ENCODE measurements at regions not wholly inside any gene's neighbourhood (a gene's known extent, or its start where the extent isn't known, plus 50 kb on each side); places are given as distances from the start of the nearest gene placed in this dataset.
A peak's percentile ranks its signal among the peaks of the same experiment; 100 is the strongest.

GRCh38 chr6:156725712-156726111, 51.5 kb upstream of the ARID1B start:
- no peak for DNase-seq (ENCODE audit: low spot score)
- POLR2A ChIA-PET (ENCODE audit: low non-redundant PET): no interaction called here
- no peak overlapping the region for H3K27ac ChIP-seq
- TF ChIP-seq CTCF (conservative IDR thresholded peaks at IDR 0.05; ENCODE audit: low read depth): no peak
- CTCF ChIA-PET: interaction anchor here (0.7 kb wide), 1 partner anchor 12 kb away, joined by 3 read pairs; no protein-coding TSS in a partner anchor

- DNase-seq (ENCODE audit: low spot score): peak; percentile 41
- CTCF ChIA-PET: interaction anchor here (0.5 to 0.7 kb wide), 5 partner anchors 37 to 1394 kb away, joined by 3 to 4 read pairs (median 3); no protein-coding TSS in a partner anchor
- POLR2A ChIA-PET (ENCODE audit: low non-redundant PET): interaction anchor here (0.6 to 1.3 kb wide), 3 partner anchors 13 to 40 kb away, joined by 3 to 5 read pairs (median 3); no protein-coding TSS in a partner anchor
- no peak for TF ChIP-seq CTCF (conservative IDR thresholded peaks at IDR 0.05; ENCODE audit: low read depth)
- peak overlapping the region; percentile 93 for H3K27ac ChIP-seq
Measured at GRCh38 chr6:156720691-156721685, 56.2 kb upstream of the ARID1B start.

- peak; percentile 86 for DNase-seq (ENCODE audit: low spot score)
- ChIA-PET POLR2A (ENCODE audit: low non-redundant PET) (interaction anchor here (0.6 to 1.3 kb wide), 3 partner anchors 12 to 39 kb away, joined by 3 to 5 read pairs (median 3); no protein-coding TSS in a partner anchor), CTCF (interaction anchor here (0.6 to 0.7 kb wide), 2 partner anchors 36 to 301 kb away, joined by 3 read pairs; no protein-coding TSS in a partner anchor)
- no peak for TF ChIP-seq CTCF (conservative IDR thresholded peaks at IDR 0.05; ENCODE audit: low read depth)
- peak overlapping the region; percentile 93 for H3K27ac ChIP-seq
Measured at GRCh38 chr6:156719720-156720563, 57.2 kb upstream of the ARID1B start.

- peak overlapping the region; percentile 93 for H3K27ac ChIP-seq
- POLR2A ChIA-PET (ENCODE audit: low non-redundant PET): no interaction called here
- CTCF ChIA-PET: no interaction called here
Measured at GRCh38 chr6:156719395-156719719, 57.8 kb upstream of the ARID1B start.

GRCh38 chr6:156718647-156719394, 58.4 kb upstream of the ARID1B start:
- ChIA-PET POLR2A (ENCODE audit: low non-redundant PET) (no interaction called here), CTCF (interaction anchor here (0.5 kb wide), 1 partner anchor 302 kb away, joined by 3 read pairs; no protein-coding TSS in a partner anchor)
- no peak for DNase-seq (ENCODE audit: low spot score)
- TF ChIP-seq CTCF (conservative IDR thresholded peaks at IDR 0.05; ENCODE audit: low read depth): no peak
- peak overlapping the region; percentile 93 for H3K27ac ChIP-seq

More at GRCh38 chr6:156719395-156719719, 57.8 kb upstream of the ARID1B start:
- no peak for DNase-seq (ENCODE audit: low spot score)
- no peak for TF ChIP-seq CTCF (conservative IDR thresholded peaks at IDR 0.05; ENCODE audit: low read depth)

Measured in RWPE1 (cell line).